Parathyroid adenoma (tissue), 2 donors: ENCODE measurements at regions not wholly inside any gene's neighbourhood (a gene's known extent, or its start where the extent isn't known, plus 50 kb on each side); places are given as distances from the start of the nearest gene placed in this dataset.

ENCODE experiments used
- H2AFZ ChIP-seq: fragments of 300-600 bp; sonication (generic); one replicate; pipeline ENCODE4 v1.7.0; 2017; ENCODE audit warnings: antibody characterized with exemption, mild to moderate bottlenecking
- H3K27ac ChIP-seq: fragments of 300-600 bp; sonication (generic); one replicate; pipeline ENCODE4 v1.7.0; 2017
- H3K27me3 ChIP-seq: fragments of 300-600 bp; sonication (generic); one replicate; pipeline ENCODE4 v1.7.0; 2017; ENCODE audit warnings: low read length; ENCODE audit not compliant: control insufficient read depth, insufficient read depth
- H3K36me3 ChIP-seq: fragments of 300-600 bp; sonication (generic); one replicate; pipeline ENCODE4 v1.7.0; 2017; ENCODE audit warnings: low read length; ENCODE audit not compliant: control insufficient read depth, insufficient read depth
- H3K4me1 ChIP-seq: fragments of 300-600 bp; sonication (generic); one replicate; pipeline ENCODE4 v1.7.0; 2017; ENCODE audit warnings: control low read depth
- H3K4me2 ChIP-seq: fragments of 300-600 bp; sonication (generic); one replicate; pipeline ENCODE4 v1.7.0; 2017; ENCODE audit warnings: low read length
- H3K4me3 ChIP-seq: fragments of 300-600 bp; sonication (generic); one replicate; pipeline ENCODE4 v1.7.0; 2017; ENCODE audit warnings: low read depth, low read length
- H3K79me2 ChIP-seq: fragments of 300-600 bp; sonication (generic); one replicate; pipeline ENCODE4 v1.7.0; 2017; ENCODE audit warnings: control low read depth
- H3K9ac ChIP-seq: fragments of 300-600 bp; sonication (generic); one replicate; pipeline ENCODE4 v1.7.0; 2017; ENCODE audit warnings: mild to moderate bottlenecking
- H3K9me3 ChIP-seq: fragments of 300-600 bp; sonication (generic); one replicate; pipeline ENCODE4 v1.7.0; 2017; ENCODE audit warnings: low read length; ENCODE audit not compliant: control insufficient read depth
- CTCF ChIP-seq: fragments of 300-600 bp; sonication (generic); IDR thresholded peaks from one replicate; pipeline ENCODE4 v1.7.0; 2017; ENCODE audit warnings: antibody characterized with exemption, mild to moderate bottlenecking
- donor health status: primary hyperparathyroidism.

GRCh38 chrX:43328358-43328946 lies 327.6 kb upstream of the MAOA start:
- no peak for TF ChIP-seq CTCF
- Histone ChIP-seq H3K27ac (no peak overlapping the region), H3K79me2 (no peaks in the 10 kb centered on the region), H3K27me3 (no peaks in the 10 kb centered on the region), H3K9ac (no peak overlapping the region), H3K4me1 (no peaks in the 10 kb centered on the region), H2AFZ (no peak overlapping the region), H3K36me3 (no peaks in the 10 kb centered on the region), H3K4me3 (no peak overlapping the region), H3K9me3 (no peaks in the 10 kb centered on the region), H3K4me2 (no peak overlapping the region)

- Histone ChIP-seq H3K79me2 (no peaks in the 10 kb centered on the region), H3K9me3 (no peaks in the 10 kb centered on the region), H3K36me3 (no peaks in the 10 kb centered on the region), H3K9ac (no peak overlapping the region), H3K4me1 (no peaks in the 10 kb centered on the region), H3K4me3 (no peak overlapping the region), H3K27me3 (no peaks in the 10 kb centered on the region), H3K27ac (no peak overlapping the region), H3K4me2 (no peak overlapping the region), H2AFZ (no peak overlapping the region)
- TF ChIP-seq CTCF, result no peak
Measured at GRCh38 chrX:43333543-43333942, 322.6 kb upstream of the MAOA start.

GRCh38 chrX:43345166-43345565 lies 310.9 kb upstream of the MAOA start:
- Histone ChIP-seq H3K36me3 (no peaks in the 10 kb centered on the region), H3K27me3 (no peaks in the 10 kb centered on the region), H3K9ac (no peak overlapping the region), H3K27ac (no peak overlapping the region), H3K4me2 (no peak overlapping the region), H2AFZ (no peak overlapping the region), H3K4me3 (no peak overlapping the region), H3K9me3 (no peaks in the 10 kb centered on the region), H3K79me2 (no peaks in the 10 kb centered on the region), H3K4me1 (no peaks in the 10 kb centered on the region)
- no peak for TF ChIP-seq CTCF

GRCh38 chrX:43349363-43349762 lies 306.7 kb upstream of the MAOA start:
- Histone ChIP-seq H3K4me2 (no peak overlapping the region), H3K9me3 (no peaks in the 10 kb centered on the region), H3K36me3 (no peaks in the 10 kb centered on the region), H3K9ac (no peak overlapping the region), H2AFZ (no peak overlapping the region), H3K27me3 (no peaks in the 10 kb centered on the region), H3K27ac (no peak overlapping the region), H3K4me3 (no peak overlapping the region), H3K79me2 (no peaks in the 10 kb centered on the region), H3K4me1 (no peaks in the 10 kb centered on the region)
- TF ChIP-seq CTCF, result peak; percentile 48

- Histone ChIP-seq H3K4me3 (no peak overlapping the region), H3K4me2 (no peak overlapping the region), H3K36me3 (no peaks in the 10 kb centered on the region), H2AFZ (no peak overlapping the region), H3K79me2 (no peaks in the 10 kb centered on the region), H3K9me3 (no peaks in the 10 kb centered on the region), H3K9ac (no peak overlapping the region), H3K4me1 (no peaks in the 10 kb centered on the region), H3K27me3 (no peaks in the 10 kb centered on the region), H3K27ac (no peak overlapping the region)
- no peak for TF ChIP-seq CTCF
Measured at GRCh38 chrX:43350935-43351334, 305.2 kb upstream of the MAOA start.
